ENCODE measurements at regions not wholly inside any gene's neighbourhood (a gene's known extent, or its start where the extent isn't known, plus 50 kb on each side); places are given as distances from the start of the nearest gene placed in this dataset.

DNA sequence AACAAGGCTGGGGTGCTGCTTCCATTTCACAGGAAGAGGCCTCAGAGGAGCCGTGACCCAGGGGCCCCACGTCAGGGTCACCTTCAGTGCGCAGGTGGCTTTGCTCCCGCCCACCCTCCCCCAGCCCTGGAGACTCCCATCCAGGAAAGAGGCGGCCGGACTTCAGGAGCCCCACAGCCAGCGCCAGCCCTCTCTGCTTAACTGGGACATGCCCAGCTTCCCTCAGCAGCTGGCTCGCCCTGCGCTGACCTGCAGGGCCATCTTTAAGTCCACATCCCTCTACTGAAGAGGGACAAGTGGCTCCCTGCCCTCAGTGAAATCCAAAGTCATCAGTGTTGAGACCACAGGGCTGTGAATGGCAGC is 141.9 kb upstream of the PPP2R2D start:
- TF ChIP-seq, protein P1, sequence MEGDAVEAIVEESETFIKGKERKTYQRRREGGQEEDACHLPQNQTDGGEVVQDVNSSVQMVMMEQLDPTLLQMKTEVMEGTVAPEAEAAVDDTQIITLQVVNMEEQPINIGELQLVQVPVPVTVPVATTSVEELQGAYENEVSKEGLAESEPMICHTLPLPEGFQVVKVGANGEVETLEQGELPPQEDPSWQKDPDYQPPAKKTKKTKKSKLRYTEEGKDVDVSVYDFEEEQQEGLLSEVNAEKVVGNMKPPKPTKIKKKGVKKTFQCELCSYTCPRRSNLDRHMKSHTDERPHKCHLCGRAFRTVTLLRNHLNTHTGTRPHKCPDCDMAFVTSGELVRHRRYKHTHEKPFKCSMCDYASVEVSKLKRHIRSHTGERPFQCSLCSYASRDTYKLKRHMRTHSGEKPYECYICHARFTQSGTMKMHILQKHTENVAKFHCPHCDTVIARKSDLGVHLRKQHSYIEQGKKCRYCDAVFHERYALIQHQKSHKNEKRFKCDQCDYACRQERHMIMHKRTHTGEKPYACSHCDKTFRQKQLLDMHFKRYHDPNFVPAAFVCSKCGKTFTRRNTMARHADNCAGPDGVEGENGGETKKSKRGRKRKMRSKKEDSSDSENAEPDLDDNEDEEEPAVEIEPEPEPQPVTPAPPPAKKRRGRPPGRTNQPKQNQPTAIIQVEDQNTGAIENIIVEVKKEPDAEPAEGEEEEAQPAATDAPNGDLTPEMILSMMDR (IDR thresholded peaks at IDR 0.05; ENCODE audit: poor library complexity, severe bottlenecking) = no peak
- TF ChIP-seq POLR2AphosphoS5 (IDR thresholded peaks at IDR 0.05) = no peak
- no peak for TF ChIP-seq RAD21 (conservative IDR thresholded peaks at IDR 0.05)
